Activated naive CD4-positive, alpha-beta T cell treated with anti-CD3 and anti-CD28 coated beads, Interleukin-2, amount 50 U/mL, for 24 hours (primary cell): ENCODE measurements at regions not wholly inside any gene's neighbourhood (a gene's known extent, or its start where the extent isn't known, plus 50 kb on each side); places are given as distances from the start of the nearest gene placed in this dataset.
A peak's percentile ranks its signal among the peaks of the same experiment; 100 is the strongest.
"Not testable (repeated sequence)": the region's sequence is repeated elsewhere in the genome, so short reads cannot be mapped to it uniquely, and the experiment has no call there.

ENCODE experiments used
- H3K27ac Mint-ChIP-seq: one replicate; pipeline ENCODE4 v1.8.0; 2021; ENCODE audit warnings: mild to moderate bottlenecking, mixed read lengths
- H3K27me3 Mint-ChIP-seq: one replicate; pipeline ENCODE4 v1.8.0; 2021; ENCODE audit warnings: mixed read lengths
- H3K36me3 Mint-ChIP-seq: one replicate; pipeline ENCODE4 v1.8.0; 2021; ENCODE audit warnings: mixed read lengths
- H3K4me1 Mint-ChIP-seq: one replicate; pipeline ENCODE4 v1.8.0; 2021; ENCODE audit warnings: mixed read lengths
- H3K4me3 Mint-ChIP-seq: one replicate; pipeline ENCODE4 v1.8.0; 2021; ENCODE audit warnings: mild to moderate bottlenecking, mixed read lengths
- H3K9me3 Mint-ChIP-seq: one replicate; pipeline ENCODE4 v1.8.0; 2021; ENCODE audit warnings: mixed read lengths

DNA sequence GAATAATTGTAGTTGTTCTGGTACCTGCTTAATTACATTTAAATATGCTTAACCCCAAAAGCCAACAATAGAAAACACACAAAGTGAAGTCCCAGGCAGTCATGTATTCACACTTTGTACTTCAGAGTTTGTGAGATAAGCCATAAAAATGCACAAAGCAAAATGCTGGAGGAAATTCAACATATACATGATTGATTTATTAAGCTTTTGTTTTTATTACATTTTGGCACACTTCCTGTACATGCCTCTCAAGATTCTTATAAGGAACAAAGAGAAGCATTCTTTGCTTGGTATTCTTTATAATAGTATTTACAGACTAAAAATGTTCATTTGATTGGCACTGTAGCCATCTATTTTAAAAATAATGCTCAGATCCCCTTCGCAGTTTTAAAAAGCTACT is 107.7 kb upstream of the ANK3 start:
- Mint-ChIP-seq H3K9me3 (no peaks in the 10 kb centered on the region), H3K4me3 (no peak overlapping the region), H3K36me3 (peaks cover 7% of the 10 kb centered on the region), H3K27ac (no peak overlapping the region), H3K27me3 (no peaks in the 10 kb centered on the region), H3K4me1 (peaks cover 23% of the 10 kb centered on the region)

DNA sequence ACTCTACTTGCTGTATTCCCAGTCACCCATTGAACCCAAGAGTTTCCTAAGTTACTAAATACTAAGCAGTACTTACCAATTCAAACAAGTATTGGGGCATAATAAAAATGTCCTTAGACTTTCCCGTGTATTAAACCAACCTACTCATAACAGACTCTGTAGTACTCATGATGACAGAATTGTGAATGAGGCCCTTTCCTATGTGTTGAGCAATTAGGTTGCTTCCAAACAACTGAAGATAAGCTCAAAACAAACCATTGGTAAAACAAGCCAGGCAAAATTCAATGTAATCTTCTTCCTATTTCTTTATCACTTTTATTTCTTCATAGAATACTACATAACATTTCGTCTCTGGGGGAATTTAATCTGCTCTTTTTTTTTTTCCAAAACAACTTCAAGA is 106.5 kb upstream of the ANK3 start:
- H3K9me3 Mint-ChIP-seq, result no peaks in the 10 kb centered on the region
- H3K4me3 Mint-ChIP-seq, result no peak overlapping the region
- peaks cover 8% of the 10 kb centered on the region for H3K36me3 Mint-ChIP-seq
- peaks cover 21% of the 10 kb centered on the region for H3K4me1 Mint-ChIP-seq
- H3K27me3 Mint-ChIP-seq, result no peaks in the 10 kb centered on the region
- no peak overlapping the region for H3K27ac Mint-ChIP-seq

DNA sequence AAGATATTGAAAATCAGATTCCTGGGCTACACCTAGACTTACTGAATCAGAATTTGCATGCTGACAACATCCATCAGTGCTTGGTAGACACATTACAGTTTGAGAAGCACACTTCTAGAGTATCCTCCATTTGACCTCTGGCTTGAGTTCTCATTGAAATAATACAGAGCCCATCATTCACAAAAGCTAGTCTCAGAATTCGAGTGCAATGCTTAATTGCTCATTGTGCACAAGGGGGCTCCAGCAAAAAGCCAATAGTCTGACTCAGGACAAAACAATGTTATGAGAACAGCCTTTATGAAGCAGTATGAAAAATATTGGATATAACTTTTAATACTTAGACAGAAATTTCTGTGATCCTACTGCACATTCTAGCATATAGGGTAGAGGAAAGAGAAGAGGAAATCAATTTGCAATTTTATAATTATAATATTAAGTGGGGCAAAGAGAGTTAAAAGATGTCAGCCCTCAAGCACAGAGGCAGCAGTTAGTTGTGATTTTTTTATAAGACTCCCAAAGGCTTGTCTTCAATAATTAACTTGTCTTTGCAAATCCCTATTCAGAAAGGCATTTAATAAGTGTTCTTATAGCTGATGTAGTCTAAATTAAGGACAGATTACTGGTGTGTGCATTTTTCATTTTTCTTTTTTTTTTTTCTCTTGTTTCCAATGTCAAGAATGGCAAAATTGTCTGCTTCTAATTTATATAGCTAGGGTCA is 105.8 kb upstream of the ANK3 start:
- peaks cover 6% of the 10 kb centered on the region for H3K36me3 Mint-ChIP-seq
- no peak overlapping the region for H3K4me3 Mint-ChIP-seq
- no peak overlapping the region for H3K27ac Mint-ChIP-seq
- H3K4me1 Mint-ChIP-seq, result peaks cover 20% of the 10 kb centered on the region
- H3K27me3 Mint-ChIP-seq, result no peaks in the 10 kb centered on the region
- H3K9me3 Mint-ChIP-seq, result no peaks in the 10 kb centered on the region

DNA sequence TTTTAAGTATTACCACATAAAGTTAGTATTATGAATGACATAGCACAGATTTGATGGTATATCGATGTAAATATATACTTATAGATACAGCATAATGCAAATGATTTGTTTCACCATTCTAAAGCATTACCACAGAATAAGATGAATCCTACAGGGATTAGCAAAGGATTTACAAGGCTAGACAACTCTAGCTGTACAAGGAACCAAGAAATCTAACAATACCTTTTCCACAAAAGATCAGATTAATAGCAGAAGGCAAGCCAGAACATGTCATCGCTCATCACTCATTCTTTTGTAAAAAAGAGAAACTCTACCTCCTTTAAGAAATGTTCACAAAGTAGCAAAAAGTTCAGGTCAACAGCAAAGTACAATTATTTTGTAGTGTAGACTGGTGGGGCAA is 105.1 kb upstream of the ANK3 start:
- H3K27me3 Mint-ChIP-seq, result no peaks in the 10 kb centered on the region
- no peaks in the 10 kb centered on the region for H3K9me3 Mint-ChIP-seq
- no peak overlapping the region for H3K27ac Mint-ChIP-seq
- H3K4me3 Mint-ChIP-seq, result no peak overlapping the region
- peaks cover 6% of the 10 kb centered on the region for H3K36me3 Mint-ChIP-seq
- H3K4me1 Mint-ChIP-seq, result peaks cover 26% of the 10 kb centered on the region

DNA sequence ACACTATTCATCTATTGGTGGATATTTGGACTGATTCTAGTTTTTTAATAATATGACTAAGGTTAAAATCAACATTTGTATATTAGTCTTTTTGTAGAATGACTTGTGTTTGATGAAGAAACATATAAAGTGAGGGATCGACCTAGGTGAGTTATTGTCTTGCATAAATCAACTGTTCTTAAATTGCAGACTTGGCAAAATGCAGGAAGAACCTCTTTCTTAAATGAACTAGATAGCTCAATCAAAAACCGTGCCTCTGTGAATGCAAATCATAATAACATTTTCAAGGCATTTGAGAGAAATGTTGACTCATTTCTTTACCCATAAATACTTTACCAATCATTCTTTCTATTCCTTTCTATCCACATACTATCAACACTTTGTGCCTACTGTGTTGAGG is 101.5 kb upstream of the ANK3 start:
- H3K27ac Mint-ChIP-seq, result no peak overlapping the region
- peaks cover 11% of the 10 kb centered on the region for H3K4me1 Mint-ChIP-seq
- no peaks in the 10 kb centered on the region for H3K9me3 Mint-ChIP-seq
- peaks cover 4% of the 10 kb centered on the region for H3K36me3 Mint-ChIP-seq
- no peaks in the 10 kb centered on the region for H3K27me3 Mint-ChIP-seq
- H3K4me3 Mint-ChIP-seq, result no peak overlapping the region

DNA sequence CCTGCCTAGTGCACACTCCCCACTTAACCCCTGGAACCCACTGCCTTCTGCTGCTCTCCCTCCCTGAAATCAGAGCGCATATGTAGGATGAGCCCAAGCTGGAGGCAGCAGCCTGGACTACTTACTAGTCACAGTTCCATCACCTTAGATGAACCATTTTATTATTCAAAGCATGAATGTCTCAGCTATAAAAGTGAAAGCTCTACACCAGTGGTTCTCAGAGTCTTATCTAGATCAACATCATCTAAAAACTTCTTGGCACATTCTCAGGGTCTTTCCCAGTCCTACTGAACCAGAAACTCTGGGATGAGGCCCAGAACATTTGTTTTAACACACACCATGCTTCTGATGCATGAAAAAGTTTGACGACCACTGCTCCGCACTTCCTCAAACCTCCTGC is 100.3 kb upstream of the ANK3 start:
- Mint-ChIP-seq H3K27me3 (no peaks in the 10 kb centered on the region), H3K9me3 (no peaks in the 10 kb centered on the region), H3K27ac (no peak overlapping the region), H3K4me3 (no peak overlapping the region), H3K36me3 (peaks cover 2% of the 10 kb centered on the region), H3K4me1 (peaks cover 13% of the 10 kb centered on the region)

DNA sequence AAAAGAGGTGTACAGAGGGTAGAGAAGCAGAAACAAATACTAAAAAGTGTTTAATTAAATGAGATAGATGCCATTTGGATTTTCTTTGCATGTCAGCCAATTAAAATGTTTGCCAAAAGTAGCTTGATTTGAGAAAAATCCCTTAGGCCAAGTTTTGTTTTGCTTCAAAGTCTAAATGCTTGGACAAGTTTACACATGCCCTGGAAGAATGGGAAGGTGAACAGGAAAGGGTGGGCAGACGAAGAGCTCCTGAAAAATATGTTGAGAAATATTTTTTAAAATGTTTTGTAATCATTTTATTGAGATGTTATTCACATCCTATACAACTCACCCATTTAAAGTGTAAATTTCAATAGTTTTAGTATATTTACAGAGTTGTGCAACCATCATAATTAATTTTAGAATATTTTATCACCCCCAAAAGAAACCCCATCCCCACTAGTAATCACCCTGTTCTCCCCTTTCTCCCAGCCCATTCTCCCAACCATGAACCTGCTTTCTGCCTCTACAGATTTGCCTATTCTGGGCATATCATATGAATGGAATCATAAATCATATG is 98.5 kb upstream of the ANK3 start:
- H3K4me3 Mint-ChIP-seq, result no peak overlapping the region
- peaks cover 19% of the 10 kb centered on the region for H3K4me1 Mint-ChIP-seq
- no peak overlapping the region for H3K27ac Mint-ChIP-seq
- no peaks in the 10 kb centered on the region for H3K9me3 Mint-ChIP-seq
- peaks cover 3% of the 10 kb centered on the region for H3K36me3 Mint-ChIP-seq
- no peaks in the 10 kb centered on the region for H3K27me3 Mint-ChIP-seq

DNA sequence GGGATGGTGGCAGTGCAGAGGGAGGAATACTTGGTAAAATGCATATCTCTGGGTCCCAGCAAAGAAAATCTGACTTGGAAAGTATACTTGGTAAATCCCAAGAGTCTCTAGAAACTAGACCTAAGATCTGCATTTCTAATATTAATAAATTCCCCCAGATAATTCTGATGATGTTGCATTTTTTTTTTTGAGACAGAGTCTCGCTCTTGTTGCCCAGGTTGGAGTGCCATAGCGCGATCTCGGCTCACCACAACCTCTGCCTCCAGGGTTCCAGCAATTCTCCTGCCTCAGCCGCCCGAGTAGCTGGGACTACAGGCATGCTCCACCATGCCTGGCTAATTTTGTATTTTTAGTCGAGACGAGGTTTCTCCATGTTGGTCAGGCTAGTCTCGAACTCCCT is 97.9 kb upstream of the ANK3 start:
- peaks cover 3% of the 10 kb centered on the region for H3K36me3 Mint-ChIP-seq
- H3K27ac Mint-ChIP-seq, result no peak overlapping the region
- H3K9me3 Mint-ChIP-seq, result no peaks in the 10 kb centered on the region
- H3K4me3 Mint-ChIP-seq, result no peak overlapping the region
- no peaks in the 10 kb centered on the region for H3K27me3 Mint-ChIP-seq
- H3K4me1 Mint-ChIP-seq, result peaks cover 19% of the 10 kb centered on the region

DNA sequence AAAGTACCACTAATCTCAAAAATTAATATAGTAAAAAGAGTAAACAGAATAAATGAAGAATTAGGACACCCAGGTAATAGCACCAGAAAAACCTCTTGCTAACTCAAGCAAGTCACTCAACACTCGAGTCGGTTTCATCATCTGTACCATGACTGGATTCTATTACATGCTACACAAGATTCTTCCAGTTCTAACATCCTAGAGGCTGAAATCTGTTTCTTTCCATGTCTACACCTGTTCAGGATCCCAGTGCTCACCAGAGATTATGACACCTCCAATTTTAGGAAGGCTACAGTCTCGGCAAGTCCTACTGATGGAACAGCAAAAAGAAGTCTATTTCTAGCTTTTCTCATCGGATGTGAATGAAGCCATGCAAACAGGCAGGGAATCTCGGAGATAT is 95.3 kb upstream of the ANK3 start:
- H3K9me3 Mint-ChIP-seq, result no peaks in the 10 kb centered on the region
- H3K36me3 Mint-ChIP-seq, result peaks cover 1% of the 10 kb centered on the region

DNA sequence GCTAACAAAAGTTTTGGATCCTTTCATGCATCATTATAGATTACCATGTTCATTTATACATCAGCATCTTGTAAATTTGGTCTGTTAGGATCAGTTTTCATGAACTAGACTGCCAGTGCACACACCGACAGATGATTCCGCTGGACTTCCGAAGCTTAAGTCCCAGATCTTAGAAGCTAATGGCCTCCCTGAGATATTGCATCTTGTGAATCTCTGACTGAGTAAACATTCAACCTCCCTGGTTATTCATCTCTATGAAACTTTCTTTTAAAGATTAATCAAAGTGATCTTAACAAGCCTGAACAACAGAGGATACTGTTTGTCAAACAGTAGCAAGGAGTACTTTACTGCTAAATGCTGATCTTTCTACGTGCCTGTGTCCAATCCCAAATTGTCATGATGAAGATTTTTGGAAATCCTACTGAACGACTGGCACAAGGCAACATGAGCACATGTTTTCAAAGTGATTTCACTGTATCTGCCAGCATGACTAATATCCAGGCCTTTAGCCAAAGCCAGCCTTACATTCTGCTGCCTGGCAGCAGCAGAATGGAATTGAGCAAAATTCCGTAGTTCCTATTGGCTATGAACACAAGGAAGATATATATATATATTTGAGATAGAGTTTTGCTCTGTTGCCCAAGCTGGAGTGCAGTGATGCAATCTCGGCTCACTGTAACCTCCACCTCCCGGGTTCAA is 91.3 kb upstream of the ANK3 start:
- Mint-ChIP-seq H3K27me3 (no peaks in the 10 kb centered on the region), H3K36me3 (peaks cover 1% of the 10 kb centered on the region), H3K27ac (no peak overlapping the region), H3K4me3 (no peak overlapping the region), H3K9me3 (no peaks in the 10 kb centered on the region), H3K4me1 (peaks cover 38% of the 10 kb centered on the region)

More for the DNA sequence above, 95.3 kb upstream of the ANK3 start:
- no peaks in the 10 kb centered on the region for H3K27me3 Mint-ChIP-seq
- H3K27ac Mint-ChIP-seq, result no peak overlapping the region
- no peak overlapping the region for H3K4me3 Mint-ChIP-seq
- peaks cover 28% of the 10 kb centered on the region for H3K4me1 Mint-ChIP-seq

DNA sequence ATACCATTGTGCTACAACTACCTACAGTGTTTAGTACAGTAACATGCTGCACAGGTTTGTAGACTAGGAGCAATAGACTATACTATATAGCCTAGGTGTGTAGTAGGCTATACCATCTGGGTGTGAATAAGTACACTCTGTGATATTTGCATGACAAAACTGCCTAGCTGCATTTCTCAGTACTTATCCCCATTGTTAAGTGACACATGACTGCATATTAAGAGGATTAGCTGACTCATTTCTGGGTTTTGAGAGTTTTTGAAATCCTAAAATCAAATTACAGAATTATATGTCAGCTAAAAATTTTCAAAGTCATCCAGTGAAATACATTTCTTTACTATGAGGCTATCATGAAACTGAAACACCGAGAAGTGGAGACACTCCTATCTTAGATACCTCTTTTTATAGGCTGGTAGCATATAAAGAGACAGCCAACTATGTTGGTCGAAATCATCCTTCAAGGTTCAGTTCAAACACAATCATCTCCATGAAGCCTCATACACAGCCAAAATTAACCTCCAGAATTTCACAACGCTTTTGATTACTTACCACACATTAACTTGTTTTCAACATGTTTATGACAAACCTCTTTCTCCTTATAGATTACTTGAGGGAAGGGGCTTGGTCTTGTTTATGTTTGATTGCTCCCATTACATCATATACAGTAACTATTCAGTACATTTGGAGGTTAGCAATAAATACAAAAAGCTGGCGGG is 89.8 kb upstream of the ANK3 start:
- Mint-ChIP-seq H3K4me1 (peaks cover 34% of the 10 kb centered on the region), H3K36me3 (peaks cover 1% of the 10 kb centered on the region), H3K27me3 (no peaks in the 10 kb centered on the region), H3K9me3 (no peaks in the 10 kb centered on the region), H3K4me3 (no peak overlapping the region), H3K27ac (no peak overlapping the region)

DNA sequence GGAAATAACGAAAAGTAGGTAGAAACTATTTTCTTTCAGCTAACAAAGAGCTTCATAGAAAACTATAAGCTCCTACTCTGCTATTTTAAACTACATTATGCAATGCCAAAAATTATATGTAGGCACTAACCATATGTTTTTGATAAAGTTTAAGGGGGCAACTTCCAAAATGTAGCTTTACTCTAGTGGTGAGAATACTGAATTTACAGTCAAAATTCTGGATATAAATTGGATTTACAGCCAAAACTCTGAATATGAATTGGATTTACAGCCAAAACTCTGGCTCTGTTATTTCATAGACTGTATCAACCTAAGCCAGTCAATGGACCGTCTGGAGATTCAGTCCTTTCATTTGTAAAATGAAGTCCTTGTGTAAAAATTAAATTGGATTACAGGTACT is 86.8 kb upstream of the ANK3 start:
- Mint-ChIP-seq H3K27me3 (no peaks in the 10 kb centered on the region), H3K4me1 (peaks cover 22% of the 10 kb centered on the region), H3K27ac (no peak overlapping the region), H3K9me3 (no peaks in the 10 kb centered on the region), H3K4me3 (no peak overlapping the region), H3K36me3 (peaks cover 3% of the 10 kb centered on the region)

DNA sequence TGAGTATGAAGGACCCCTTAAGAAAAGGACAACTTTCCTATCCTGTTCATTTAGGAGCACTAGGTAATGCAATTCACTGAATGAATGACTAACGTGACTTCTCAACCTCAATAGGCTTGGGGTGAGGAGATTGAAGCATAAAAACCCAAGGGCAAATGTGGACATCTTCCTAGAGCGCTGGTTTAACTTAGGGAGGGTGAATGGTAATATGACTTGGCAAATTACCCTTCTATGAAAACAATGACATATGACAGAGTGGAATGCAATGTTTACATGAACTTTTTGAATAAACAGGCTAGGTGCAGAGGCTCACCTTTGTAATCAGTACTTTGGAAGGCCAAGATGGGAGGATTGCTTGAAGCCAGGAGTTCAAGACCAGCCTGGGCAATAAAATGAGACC is 83.9 kb upstream of the ANK3 start:
- peak overlapping the region; percentile 32 for H3K27ac Mint-ChIP-seq
- no peak overlapping the region for H3K4me3 Mint-ChIP-seq
- H3K36me3 Mint-ChIP-seq, result peaks cover 3% of the 10 kb centered on the region
- peaks cover 4% of the 10 kb centered on the region for H3K4me1 Mint-ChIP-seq
- no peaks in the 10 kb centered on the region for H3K27me3 Mint-ChIP-seq
- no peaks in the 10 kb centered on the region for H3K9me3 Mint-ChIP-seq

DNA sequence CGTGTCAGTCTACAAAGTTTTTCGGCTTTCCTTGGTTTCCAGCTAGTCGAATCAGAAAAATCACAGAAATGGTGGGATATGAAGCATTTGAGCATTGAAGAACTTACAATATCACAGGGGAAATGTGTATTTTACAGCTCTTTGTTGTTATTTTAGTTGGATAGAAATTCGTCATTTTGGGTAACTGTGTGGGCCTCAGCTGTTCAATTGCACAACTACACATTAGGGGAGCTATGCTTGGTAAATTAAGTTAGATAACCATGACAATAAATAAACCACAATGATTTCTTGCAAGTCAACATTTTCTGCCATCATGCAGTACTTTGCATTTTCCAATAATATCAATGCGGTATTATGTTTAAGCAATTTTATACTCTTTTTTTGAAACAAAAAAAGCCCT is 80.4 kb upstream of the ANK3 start:
- H3K27ac Mint-ChIP-seq, result no peak overlapping the region
- no peaks in the 10 kb centered on the region for H3K9me3 Mint-ChIP-seq
- no peak overlapping the region for H3K4me3 Mint-ChIP-seq
- peaks cover 6% of the 10 kb centered on the region for H3K36me3 Mint-ChIP-seq
- no peaks in the 10 kb centered on the region for H3K27me3 Mint-ChIP-seq
- H3K4me1 Mint-ChIP-seq, result peaks cover 4% of the 10 kb centered on the region

DNA sequence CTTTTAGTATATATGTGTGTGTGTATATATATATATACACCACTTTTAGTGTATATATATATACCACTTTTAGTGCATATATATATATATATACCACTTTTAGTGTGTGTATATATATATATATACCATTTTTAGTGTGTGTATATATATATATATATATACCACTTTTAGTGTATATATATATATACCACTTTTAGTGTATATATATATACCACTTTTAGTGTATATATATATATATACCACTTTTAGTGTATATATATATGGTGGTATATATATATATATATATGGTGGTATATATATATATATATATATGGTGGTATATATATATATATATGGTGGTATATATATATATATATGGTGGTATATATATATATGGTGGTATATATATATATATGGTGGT is 79.5 kb upstream of the ANK3 start:
- H3K27me3 Mint-ChIP-seq, H3K27ac Mint-ChIP-seq, H3K4me3 Mint-ChIP-seq, H3K9me3 Mint-ChIP-seq, H3K4me1 Mint-ChIP-seq, H3K36me3 Mint-ChIP-seq: not testable (repeated sequence)

DNA sequence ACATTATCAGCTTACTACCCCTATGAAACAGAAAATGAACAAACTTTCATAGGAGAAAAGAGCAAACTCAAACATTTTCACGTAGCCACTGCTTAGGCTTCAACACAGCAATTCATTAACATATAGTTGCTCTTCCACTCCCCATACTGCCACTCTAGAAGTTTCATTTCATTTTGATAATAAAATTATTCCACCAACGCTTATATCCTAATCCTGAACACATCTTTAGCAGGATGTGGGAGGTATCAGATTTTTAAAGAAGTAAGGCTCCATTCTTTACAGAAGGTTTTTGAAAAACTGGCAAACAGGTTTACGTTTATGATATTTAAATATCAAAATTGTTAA is 77.5 kb upstream of the ANK3 start:
- no peaks in the 10 kb centered on the region for H3K9me3 Mint-ChIP-seq
- H3K4me1 Mint-ChIP-seq, result peaks cover 4% of the 10 kb centered on the region
- no peak overlapping the region for H3K4me3 Mint-ChIP-seq
- H3K36me3 Mint-ChIP-seq, result peaks cover 6% of the 10 kb centered on the region
- H3K27me3 Mint-ChIP-seq, result no peaks in the 10 kb centered on the region
- H3K27ac Mint-ChIP-seq, result no peak overlapping the region
